ENCODE measurements at regions not wholly inside any gene's neighbourhood (a gene's known extent, or its start where the extent isn't known, plus 50 kb on each side); places are given as distances from the start of the nearest gene placed in this dataset.

DNA sequence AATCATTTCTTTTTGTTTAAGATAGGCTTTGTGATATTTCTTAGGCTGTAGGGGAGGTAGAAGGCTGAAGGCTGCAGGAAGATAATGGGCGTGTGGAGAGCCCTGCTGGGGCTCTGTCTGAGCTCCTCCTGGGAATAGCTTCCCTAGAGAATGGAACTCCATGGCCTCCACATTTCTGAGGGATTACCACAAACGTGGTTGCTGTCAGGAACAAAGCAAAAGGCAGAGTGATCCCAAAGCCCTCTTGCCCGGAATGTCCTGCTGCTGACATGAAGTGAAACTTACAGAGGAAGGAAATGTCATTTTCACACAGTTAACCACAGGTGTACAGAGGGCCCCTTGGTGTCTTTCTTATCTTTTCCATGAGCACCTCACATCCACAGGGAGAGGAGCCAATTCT, 89.3 kb downstream of the DDIT4L start:
- TF ChIP-seq POLR2A (IDR thresholded peaks at IDR 0.05): no peak
- TF ChIP-seq, protein P1, sequence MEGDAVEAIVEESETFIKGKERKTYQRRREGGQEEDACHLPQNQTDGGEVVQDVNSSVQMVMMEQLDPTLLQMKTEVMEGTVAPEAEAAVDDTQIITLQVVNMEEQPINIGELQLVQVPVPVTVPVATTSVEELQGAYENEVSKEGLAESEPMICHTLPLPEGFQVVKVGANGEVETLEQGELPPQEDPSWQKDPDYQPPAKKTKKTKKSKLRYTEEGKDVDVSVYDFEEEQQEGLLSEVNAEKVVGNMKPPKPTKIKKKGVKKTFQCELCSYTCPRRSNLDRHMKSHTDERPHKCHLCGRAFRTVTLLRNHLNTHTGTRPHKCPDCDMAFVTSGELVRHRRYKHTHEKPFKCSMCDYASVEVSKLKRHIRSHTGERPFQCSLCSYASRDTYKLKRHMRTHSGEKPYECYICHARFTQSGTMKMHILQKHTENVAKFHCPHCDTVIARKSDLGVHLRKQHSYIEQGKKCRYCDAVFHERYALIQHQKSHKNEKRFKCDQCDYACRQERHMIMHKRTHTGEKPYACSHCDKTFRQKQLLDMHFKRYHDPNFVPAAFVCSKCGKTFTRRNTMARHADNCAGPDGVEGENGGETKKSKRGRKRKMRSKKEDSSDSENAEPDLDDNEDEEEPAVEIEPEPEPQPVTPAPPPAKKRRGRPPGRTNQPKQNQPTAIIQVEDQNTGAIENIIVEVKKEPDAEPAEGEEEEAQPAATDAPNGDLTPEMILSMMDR (IDR thresholded peaks at IDR 0.05): no peak
